ENCODE measurements at regions not wholly inside any gene's neighbourhood (a gene's known extent, or its start where the extent isn't known, plus 50 kb on each side); places are given as distances from the start of the nearest gene placed in this dataset.
"Not testable (repeated sequence)": the region's sequence is repeated elsewhere in the genome, so short reads cannot be mapped to it uniquely, and the experiment has no call there.

GRCh38 chr3:6743067-6743720, 117.7 kb upstream of the GRM7 start:
- no peak for DNase-seq

- DNase-seq: no peak
Measured at GRCh38 chr3:6746443-6746842, 114.5 kb upstream of the GRM7 start.

GRCh38 chr3:6747017-6747416, 113.9 kb upstream of the GRM7 start:
- DNase-seq: no peak

GRCh38 chr3:6750782-6751181, 110.1 kb upstream of the GRM7 start:
- DNase-seq: no peak

GRCh38 chr3:6753536-6753935, 107.4 kb upstream of the GRM7 start:
- no peak for DNase-seq

- DNase-seq: not testable (repeated sequence)
Measured at GRCh38 chr3:6769532-6770396, 91.2 kb upstream of the GRM7 start.

- no peak for DNase-seq
Measured at GRCh38 chr3:6770397-6770690, 90.6 kb upstream of the GRM7 start.

- DNase-seq: no peak
Measured at GRCh38 chr3:6771171-6771570, 89.7 kb upstream of the GRM7 start.

GRCh38 chr3:6779140-6779539, 81.8 kb upstream of the GRM7 start:
- DNase-seq: no peak

GRCh38 chr3:6781092-6781491, 79.8 kb upstream of the GRM7 start:
- no peak for DNase-seq

- DNase-seq: no peak
Measured at GRCh38 chr3:6785726-6786125, 75.2 kb upstream of the GRM7 start.

- no peak for DNase-seq
Measured at GRCh38 chr3:6791161-6791560, 69.8 kb upstream of the GRM7 start.

GRCh38 chr3:6799264-6799915, 61.5 kb upstream of the GRM7 start:
- DNase-seq: peak; percentile 49

- DNase-seq: no peak
Measured at GRCh38 chr3:6803619-6804018, 57.3 kb upstream of the GRM7 start.

GRCh38 chr3:6805236-6805635, 55.7 kb upstream of the GRM7 start:
- DNase-seq: no peak

GRCh38 chr3:6806991-6807390, 53.9 kb upstream of the GRM7 start:
- no peak for DNase-seq

GRCh38 chr3:6807967-6808588, 52.8 kb upstream of the GRM7 start:
- no peak for DNase-seq

GRCh38 chr3:6809349-6809748, 51.6 kb upstream of the GRM7 start:
- no peak for DNase-seq
